ENCODE measurements at regions not wholly inside any gene's neighbourhood (a gene's known extent, or its start where the extent isn't known, plus 50 kb on each side); places are given as distances from the start of the nearest gene placed in this dataset.

- Histone ChIP-seq H3K79me2 (ENCODE audit: insufficient read depth, low read length) (no peaks in the 10 kb centered on the region), H3K4me1 (ENCODE audit: insufficient read depth, low read length) (no peaks in the 10 kb centered on the region), H3K4me3 (replicated peaks in 1 of 3; ENCODE audit: insufficient read depth in 1 of 3, low read depth in 2 of 3, low read length in 3 of 3) (no peak overlapping the region), H3K27me3 (ENCODE audit: control insufficient read depth in 1 of 2, insufficient read depth in 2 of 2, low read length in 2 of 2) (no peaks in the 10 kb centered on the region), H3K27ac (ENCODE audit: extremely low read length, insufficient read depth, low read length) (no peak overlapping the region), H3K9ac (ENCODE audit: insufficient read depth, low read depth, low read length) (no peak overlapping the region), H3K9me3 (ENCODE audit: low read length) (no peaks in the 10 kb centered on the region), H4K20me1 (ENCODE audit: insufficient read depth, low read length) (no peaks in the 10 kb centered on the region), H3K4me2 (ENCODE audit: low read depth, low read length) (no peak overlapping the region), H3K36me3 (replicated peaks in 1 of 2; ENCODE audit: control insufficient read depth in 1 of 2, insufficient read depth in 2 of 2, low read length in 2 of 2) (no peaks in the 10 kb centered on the region), H2AFZ (ENCODE audit: low read length) (no peak overlapping the region)
- CTCF ChIA-PET (ENCODE audit: low intra/inter-chr PET ratio, low total read pairs): no interaction called here
- no TSS peak for BruUV-seq (replicated peaks)
- DNase-seq (ENCODE audit: low spot score): no peak
- 16% methylated on average over 4 of the region's 4 CpGs for WGBS (ENCODE audit: low lambda C conversion rate)
- peak; percentile 61 for ATAC-seq
- intact Hi-C loops (cut with micrococcal nuclease; ENCODE audit: unreplicated experiment) (no loop called here), in situ Hi-C loops (cut with HindIII; ENCODE audit: extremely low pct_ligation_motif_present, low pct_unique_long_range_greater_than_20kb) (no loop called here)
- POLR2A ChIA-PET: no interaction called here
- TF ChIP-seq ZNF513 (CRISPR knock-in tag; conservative IDR thresholded peaks at IDR 0.05) (no peak), ZNF709 (CRISPR knock-in tag; IDR thresholded peaks at IDR 0.05) (no peak)
- FAIRE-seq: no peak
Observed at GRCh38 chr4:59094505-59094904, 1984.3 kb upstream of the IGFBP7 start.

GRCh38 chr4:59102311-59102710, 1992.1 kb upstream of the IGFBP7 start:
- no peak for FAIRE-seq
- H3K4me2 ChIP-seq (ENCODE audit: low read depth, low read length): no peak overlapping the region
- no peak for TF ChIP-seq MTA3 (CRISPR knock-in tag; IDR thresholded peaks at IDR 0.05)
- no peak for TF ChIP-seq KAT8 (CRISPR knock-in tag; IDR thresholded peaks at IDR 0.05)
- TF ChIP-seq ZNF350 (CRISPR knock-in tag; IDR thresholded peaks at IDR 0.05; ENCODE audit: borderline replicate concordance, low read depth): no peak
- TF ChIP-seq RFX5 (IDR thresholded peaks at IDR 0.05; ENCODE audit: low read depth, low read length): no peak
- TF ChIP-seq TRIM24 (CRISPR knock-in tag; IDR thresholded peaks at IDR 0.05): no peak
- no peak for TF ChIP-seq MAX (IDR thresholded peaks at IDR 0.05)
- TF ChIP-seq ZBTB2 (CRISPR knock-in tag; IDR thresholded peaks at IDR 0.05; ENCODE audit: low read depth): no peak
- TF ChIP-seq SYNCRIP (IDR thresholded peaks at IDR 0.05; ENCODE audit: insufficient read depth, low read depth, low read length): no peak
- TF ChIP-seq U2AF1 (optimal IDR thresholded peaks at IDR 0.05; ENCODE audit: low read depth, low read length): no peak
- TF ChIP-seq HDAC2 (CRISPR knock-in tag; IDR thresholded peaks at IDR 0.05): no peak
- TF ChIP-seq POLR2G (IDR thresholded peaks at IDR 0.05; ENCODE audit: low read depth, low read length): no peak
- no peak for TF ChIP-seq ELK4 (CRISPR knock-in tag; IDR thresholded peaks at IDR 0.05; ENCODE audit: borderline replicate concordance)
- intact Hi-C loops (cut with micrococcal nuclease; ENCODE audit: unreplicated experiment): no loop called here
- H3K9ac ChIP-seq (ENCODE audit: insufficient read depth, low read depth, low read length): no peak overlapping the region
- H3K27me3 ChIP-seq (ENCODE audit: control insufficient read depth in 1 of 2, insufficient read depth in 2 of 2, low read length in 2 of 2): no peaks in the 10 kb centered on the region
- WGBS (ENCODE audit: low lambda C conversion rate): 16% methylated on average over 2 of the region's 2 CpGs
- BruUV-seq (replicated peaks): no TSS peak
- POLR2A ChIA-PET: no interaction called here
- DNase-seq (ENCODE audit: low spot score): no peak
- no peaks in the 10 kb centered on the region for H4K20me1 ChIP-seq (ENCODE audit: insufficient read depth, low read length)
- H3K27ac ChIP-seq (ENCODE audit: extremely low read length, insufficient read depth, low read length): no peak overlapping the region
- H3K9me3 ChIP-seq (ENCODE audit: low read length): no peaks in the 10 kb centered on the region
- no peak for ATAC-seq
- no peaks in the 10 kb centered on the region for H3K36me3 ChIP-seq (replicated peaks in 1 of 2; ENCODE audit: control insufficient read depth in 1 of 2, insufficient read depth in 2 of 2, low read length in 2 of 2)
- in situ Hi-C loops (cut with HindIII; ENCODE audit: extremely low pct_ligation_motif_present, low pct_unique_long_range_greater_than_20kb): no loop called here
- H2AFZ ChIP-seq (ENCODE audit: low read length): no peak overlapping the region
- CTCF ChIA-PET (ENCODE audit: low intra/inter-chr PET ratio, low total read pairs): no interaction called here
- H3K4me1 ChIP-seq (ENCODE audit: insufficient read depth, low read length): no peaks in the 10 kb centered on the region
- H3K79me2 ChIP-seq (ENCODE audit: insufficient read depth, low read length): no peaks in the 10 kb centered on the region
- H3K4me3 ChIP-seq (replicated peaks in 1 of 3; ENCODE audit: insufficient read depth in 1 of 3, low read depth in 2 of 3, low read length in 3 of 3): no peak overlapping the region
